B cell (primary cell): ENCODE measurements at regions not wholly inside any gene's neighbourhood (a gene's known extent, or its start where the extent isn't known, plus 50 kb on each side); places are given as distances from the start of the nearest gene placed in this dataset.

ENCODE experiments used
- ATAC-seq: fragments of 200-7000 bp; cut with Tn5 transposase; one replicate; pipeline ENCODE4 v1.10.0; 2021; ENCODE audit warnings: low read depth, mild to moderate bottlenecking, moderate number of reproducible peaks, moderate library complexity
- CTCF ChIA-PET: fragments of 350-600 bp; sonication (Branson Sonifier 250); formaldehyde crosslinking; loops from one replicate; lab custom pipeline; 2021; ENCODE audit warnings: antibody characterized with exemption, inconsistent platforms; lab: Charles Lee
- POLR2A ChIA-PET: fragments of 350-600 bp; sonication (Branson Sonifier 250); formaldehyde crosslinking; loops from one replicate; lab custom pipeline; 2021; ENCODE audit warnings: antibody characterized with exemption; lab: Charles Lee
- DNase-seq: peaks from one replicate; pipeline ENCODE4 v3.0.0; 2013
- H2AFZ ChIP-seq: 2 replicates; pipeline ENCODE4 v1.6.1; 2012; ENCODE audit warnings: mild to moderate bottlenecking, low read depth, low read length; ENCODE audit not compliant: insufficient read depth, poor library complexity, severe bottlenecking
- H3K27ac ChIP-seq, 2 donors: 1 replicate in 1 of 2; 2 replicates in 1 of 2; pipeline ENCODE4 v1.5.1; 2012 to 2013; ENCODE audit warnings: low read length in 2 of 2, mild to moderate bottlenecking in 2 of 2, moderate library complexity in 1 of 2
- H3K27me3 ChIP-seq, 4 experiments: fragments of 200-600 bp in 1 of 4; sonication (generic) in 1 of 4; replicated peaks in 1 of 4; 1 replicate in 2 of 4; 2 replicates in 2 of 4; pipeline versions ENCODE4 v1.6.1 to v1.7.0; 2013 to 2016; ENCODE audit warnings: low read length in 3 of 4, mild to moderate bottlenecking in 2 of 4, mixed read lengths in 1 of 4, moderate library complexity in 1 of 4; ENCODE audit not compliant: insufficient read depth in 4 of 4, control insufficient read depth in 3 of 4; ENCODE audit errors: control extremely low read depth in 1 of 4
- H3K36me3 ChIP-seq, 2 experiments: replicated peaks in 1 of 2; 1 replicate in 1 of 2; 2 replicates in 1 of 2; pipeline versions ENCODE4 v1.6.1 to v1.7.1; 2013; ENCODE audit warnings: low read length in 1 of 2; ENCODE audit not compliant: insufficient read depth in 2 of 2, control insufficient read depth in 1 of 2; ENCODE audit errors: control extremely low read depth in 1 of 2, extremely low read depth in 1 of 2
- H3K4me1 ChIP-seq, 2 donors: fragments of 200-600 bp in 1 of 2; sonication (generic) in 1 of 2; 1 replicate in 1 of 2; 2 replicates in 1 of 2; pipeline versions ENCODE4 v1.5.1 to v1.6.1; 2013 to 2017; ENCODE audit warnings: low read length in 2 of 2; ENCODE audit not compliant: control insufficient read depth in 2 of 2, insufficient read depth in 2 of 2
- H3K4me2 ChIP-seq: replicated peaks from 2 replicates; pipeline ENCODE3; 2012; ENCODE audit warnings: mild to moderate bottlenecking, low read depth, low read length; ENCODE audit not compliant: poor library complexity, severe bottlenecking
- H3K4me3 ChIP-seq, 5 experiments: fragments of 200-600 bp in 1 of 5; sonication (generic) in 1 of 5; 1 replicate in 3 of 5; 2 replicates in 2 of 5; pipeline versions ENCODE4 v1.5.1 to v1.7.0; 2011 to 2016; ENCODE audit warnings: low read length in 4 of 5, mild to moderate bottlenecking in 4 of 5, low read depth in 2 of 5, control low read depth in 1 of 5, moderate library complexity in 1 of 5; ENCODE audit not compliant: insufficient read depth in 1 of 5; ENCODE audit errors: control extremely low read depth in 1 of 5, extremely low read depth in 1 of 5
- H3K79me2 ChIP-seq: fragments of 200-600 bp; sonication (generic); one replicate; pipeline ENCODE4 v1.6.0; 2016; ENCODE audit warnings: low read length; ENCODE audit not compliant: control insufficient read depth, insufficient read depth
- H3K9ac ChIP-seq: fragments of 200-600 bp; sonication (generic); 2 replicates; pipeline ENCODE4 v1.6.1; 2017; ENCODE audit warnings: mild to moderate bottlenecking, low read length, moderate library complexity
- H3K9me3 ChIP-seq, 3 donors: one replicate each; pipeline versions ENCODE4 v1.6.1 to v1.7.1; 2013; ENCODE audit warnings: low read length in 2 of 3; ENCODE audit not compliant: control insufficient read depth in 2 of 3, insufficient read depth in 1 of 3; ENCODE audit errors: control extremely low read depth in 1 of 3
- H4K20me1 ChIP-seq: 2 replicates; pipeline ENCODE4 v1.6.0; 2012; ENCODE audit warnings: mild to moderate bottlenecking, low read length; ENCODE audit not compliant: insufficient read depth, control insufficient read depth, poor library complexity, severe bottlenecking
- H3K27ac Mint-ChIP-seq: one replicate; pipeline ENCODE4 v1.8.0; 2021; ENCODE audit warnings: mixed read lengths
- H3K27me3 Mint-ChIP-seq: one replicate; pipeline ENCODE4 v1.8.0; 2021; ENCODE audit warnings: mixed read lengths
- H3K4me1 Mint-ChIP-seq: one replicate; pipeline ENCODE4 v1.8.0; 2021; ENCODE audit warnings: mixed read lengths
- H3K4me3 Mint-ChIP-seq: one replicate; pipeline ENCODE4 v1.8.0; 2021; ENCODE audit warnings: mixed read lengths
- H3K9me3 Mint-ChIP-seq: one replicate; pipeline ENCODE4 v1.8.0; 2022; ENCODE audit warnings: mixed read lengths; ENCODE audit not compliant: insufficient read depth
- EZH2 ChIP-seq: IDR thresholded peaks from 2 replicates; pipeline ENCODE4 v1.6.1; 2012; ENCODE audit warnings: borderline replicate concordance, low read depth, mild to moderate bottlenecking, moderate library complexity, low read length; ENCODE audit not compliant: insufficient read depth, poor library complexity, severe bottlenecking
- WGBS: methylation state at CpG from one replicate; pipeline ENCODE4 v1.1.5; 2013; ENCODE audit warnings: missing lambda C conversion rate; ENCODE audit not compliant: insufficient coverage; 5-methylcytosine and 5-hydroxymethylcytosine counted together
- intact Hi-C: fragments of 100-400 bp; cut with micrococcal nuclease; formaldehyde crosslinking; loops from one replicate; pipeline ENCODE4 v1.10.0; 2022
- TF ChIP-seq, protein P1 (sequence below): fragments of 200-600 bp; IDR thresholded peaks from one replicate; pipeline ENCODE4 v1.8.0; 2022; ENCODE audit warnings: antibody characterized with exemption, mild to moderate bottlenecking

- DNase-seq, result no peak
- 98% methylated on average over 7 of the region's 13 CpGs for WGBS
- no peaks in the 10 kb centered on the region for H3K27me3 Mint-ChIP-seq
- H3K9me3 ChIP-seq, result no peaks in the 10 kb centered on the region
- no peak for TF ChIP-seq EZH2
- peaks cover 28 to 35% of the 10 kb centered on the region in 2 donors for H3K4me1 ChIP-seq
- ChIA-PET CTCF (interaction anchor here (1.1 kb wide), 1 partner anchor 10 kb away, joined by 3 read pairs; no protein-coding TSS in a partner anchor), POLR2A (no interaction called here)
- no peak overlapping the region for H3K4me2 ChIP-seq
- no peaks in the 10 kb centered on the region for H3K9me3 Mint-ChIP-seq
- H2AFZ ChIP-seq, result no peak overlapping the region
- no peak overlapping the region for H3K4me3 Mint-ChIP-seq
- H3K4me3 ChIP-seq, result no peak overlapping the region
- no peak overlapping the region for H3K27ac ChIP-seq
- no peak overlapping the region for H3K27ac Mint-ChIP-seq
- intact Hi-C loops, result no loop called here
- peaks cover 44% of the 10 kb centered on the region for H3K4me1 Mint-ChIP-seq
- ATAC-seq, result no peak
- no peaks in the 10 kb centered on the region for H3K36me3 ChIP-seq
- H3K9ac ChIP-seq, result no peak overlapping the region
- H3K79me2 ChIP-seq, result peaks cover 4% of the 10 kb centered on the region
- no peaks in the 10 kb centered on the region for H3K27me3 ChIP-seq
- H4K20me1 ChIP-seq, result no peaks in the 10 kb centered on the region
These were observed 80.0 kb downstream of the IRF8 start for GRCh38 chr16:85978976-85979375.

- 87% methylated on average over 10 of the region's 11 CpGs for WGBS
- DNase-seq, result no peak
- Histone ChIP-seq H4K20me1 (no peaks in the 10 kb centered on the region), H3K27ac (no peak overlapping the region), H3K4me3 (no peak overlapping the region), H3K4me2 (no peak overlapping the region), H3K9ac (no peak overlapping the region), H3K27me3 (no peaks in the 10 kb centered on the region), H3K36me3 (no peaks in the 10 kb centered on the region), H2AFZ (no peak overlapping the region), H3K79me2 (peaks cover 4% of the 10 kb centered on the region), H3K9me3 (no peaks in the 10 kb centered on the region), H3K4me1 (peaks cover 35 to 41% of the 10 kb centered on the region in 2 donors)
- no peak overlapping the region for H3K4me3 Mint-ChIP-seq
- H3K27ac Mint-ChIP-seq, result peak overlapping the region; percentile 16
- POLR2A ChIA-PET, result no interaction called here
- CTCF ChIA-PET, result interaction anchor here (1.1 to 23.4 kb wide), 3 partner anchors 9 to 160 kb away, joined by 3 to 433 read pairs (median 4); no protein-coding TSS in a partner anchor
- no peaks in the 10 kb centered on the region for H3K27me3 Mint-ChIP-seq
- TF ChIP-seq, protein P1, sequence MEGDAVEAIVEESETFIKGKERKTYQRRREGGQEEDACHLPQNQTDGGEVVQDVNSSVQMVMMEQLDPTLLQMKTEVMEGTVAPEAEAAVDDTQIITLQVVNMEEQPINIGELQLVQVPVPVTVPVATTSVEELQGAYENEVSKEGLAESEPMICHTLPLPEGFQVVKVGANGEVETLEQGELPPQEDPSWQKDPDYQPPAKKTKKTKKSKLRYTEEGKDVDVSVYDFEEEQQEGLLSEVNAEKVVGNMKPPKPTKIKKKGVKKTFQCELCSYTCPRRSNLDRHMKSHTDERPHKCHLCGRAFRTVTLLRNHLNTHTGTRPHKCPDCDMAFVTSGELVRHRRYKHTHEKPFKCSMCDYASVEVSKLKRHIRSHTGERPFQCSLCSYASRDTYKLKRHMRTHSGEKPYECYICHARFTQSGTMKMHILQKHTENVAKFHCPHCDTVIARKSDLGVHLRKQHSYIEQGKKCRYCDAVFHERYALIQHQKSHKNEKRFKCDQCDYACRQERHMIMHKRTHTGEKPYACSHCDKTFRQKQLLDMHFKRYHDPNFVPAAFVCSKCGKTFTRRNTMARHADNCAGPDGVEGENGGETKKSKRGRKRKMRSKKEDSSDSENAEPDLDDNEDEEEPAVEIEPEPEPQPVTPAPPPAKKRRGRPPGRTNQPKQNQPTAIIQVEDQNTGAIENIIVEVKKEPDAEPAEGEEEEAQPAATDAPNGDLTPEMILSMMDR, result no peak
- TF ChIP-seq EZH2, result no peak
- peaks cover 51% of the 10 kb centered on the region for H3K4me1 Mint-ChIP-seq
- intact Hi-C loops, result no loop called here
- no peaks in the 10 kb centered on the region for H3K9me3 Mint-ChIP-seq
- no peak for ATAC-seq
These were observed 80.6 kb downstream of the IRF8 start for GRCh38 chr16:85979605-85980004.
